Panc1 (cell line): ENCODE measurements at regions not wholly inside any gene's neighbourhood (a gene's known extent, or its start where the extent isn't known, plus 50 kb on each side); places are given as distances from the start of the nearest gene placed in this dataset.

ENCODE experiments used
- CTCF ChIP-seq: fragments of 450-650 bp; IDR thresholded peaks from 2 replicates; pipeline ENCODE4 v1.5.1; 2017; ENCODE audit warnings: mild to moderate bottlenecking
- POLR2AphosphoS5 ChIP-seq: IDR thresholded peaks from 2 replicates; pipeline ENCODE4 v1.6.1; 2012; ENCODE audit warnings: mild to moderate bottlenecking, low read depth, low read length, moderate library complexity

GRCh38 chr17:69761767-69762321 lies 313.2 kb upstream of the KCNJ16 start:
- TF ChIP-seq CTCF = no peak
- no peak for TF ChIP-seq POLR2AphosphoS5
